ENCODE measurements at regions not wholly inside any gene's neighbourhood (a gene's known extent, or its start where the extent isn't known, plus 50 kb on each side); places are given as distances from the start of the nearest gene placed in this dataset.

DNA sequence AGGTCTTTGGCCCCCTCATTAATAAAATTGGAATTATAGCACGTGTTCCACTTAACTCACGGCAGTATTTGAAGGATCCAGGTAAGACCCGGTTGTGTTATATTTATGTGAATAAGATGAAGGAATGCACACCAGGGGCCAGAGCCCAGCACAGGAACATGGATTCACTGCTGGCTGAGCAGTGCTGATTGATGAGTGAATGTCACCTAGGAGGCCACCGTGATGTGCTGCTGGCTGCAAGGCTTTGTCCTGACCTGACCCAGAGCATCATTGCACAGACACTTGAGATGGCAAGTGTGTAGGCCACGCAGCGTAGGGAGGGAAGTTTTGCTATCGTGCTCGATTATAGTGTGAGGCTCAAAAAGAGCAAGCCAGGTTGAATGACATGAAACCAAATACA lies 350.7 kb upstream of the MGMT start:
- TF ChIP-seq POLR2A (IDR thresholded peaks at IDR 0.05) (no peak), CTCF (IDR thresholded peaks at IDR 0.05) (no peak)
